ENCODE measurements at regions not wholly inside any gene's neighbourhood (a gene's known extent, or its start where the extent isn't known, plus 50 kb on each side); places are given as distances from the start of the nearest gene placed in this dataset.

GRCh38 chr5:56534102-56534829, 281.1 kb upstream of the MAP3K1 start:
- TF ChIP-seq CTCF (IDR thresholded peaks at IDR 0.05) (no peak), POLR2AphosphoS5 (IDR thresholded peaks at IDR 0.05; ENCODE audit: low read depth, low read length) (no peak), EZH2phosphoT487 (IDR thresholded peaks at IDR 0.05; ENCODE audit: borderline replicate concordance, low read depth) (no peak), USF2 (IDR thresholded peaks at IDR 0.05; ENCODE audit: borderline replicate concordance, low read depth, low read length) (no peak), MXI1 (IDR thresholded peaks at IDR 0.05; ENCODE audit: low read depth, low read length) (no peak), RCOR1 (IDR thresholded peaks at IDR 0.05; ENCODE audit: low read length) (no peak), USF1 (IDR thresholded peaks at IDR 0.05; ENCODE audit: borderline replicate concordance, low read depth) (no peak), FOXM1 (IDR thresholded peaks at IDR 0.05; ENCODE audit: low read depth) (no peak), TEAD4 (IDR thresholded peaks at IDR 0.05; ENCODE audit: borderline replicate concordance, insufficient read depth) (no peak), RAD21 (IDR thresholded peaks at IDR 0.05; ENCODE audit: low read length) (no peak), RFX5 (IDR thresholded peaks at IDR 0.05; ENCODE audit: low read length) (no peak), FOXJ3 (CRISPR knock-in tag; IDR thresholded peaks at IDR 0.05) (no peak), REST (IDR thresholded peaks at IDR 0.05; ENCODE audit: low read depth, low read length) (no peak)
